Neural crest cell (in vitro differentiated cells): ENCODE measurements at regions not wholly inside any gene's neighbourhood (a gene's known extent, or its start where the extent isn't known, plus 50 kb on each side); places are given as distances from the start of the nearest gene placed in this dataset.

ENCODE experiments used
- DNase-seq: peaks from one replicate; pipeline ENCODE4 v3.0.0; 2021; ENCODE audit warnings: low read depth, mixed read lengths, low spot score
- H3K27ac Mint-ChIP-seq: one replicate; pipeline ENCODE4 v1.8.0; 2021; ENCODE audit warnings: mild to moderate bottlenecking, mixed read lengths; ENCODE audit not compliant: unreplicated experiment
- H3K27me3 Mint-ChIP-seq: 2 replicates; pipeline ENCODE4 v1.8.0; 2021; ENCODE audit warnings: low read depth, mild to moderate bottlenecking, mixed read lengths
- H3K36me3 Mint-ChIP-seq: 2 replicates; pipeline ENCODE4 v1.8.0; 2021; ENCODE audit warnings: low read depth, mild to moderate bottlenecking, mixed read lengths
- H3K4me1 Mint-ChIP-seq: 2 replicates; pipeline ENCODE4 v1.8.0; 2021; ENCODE audit warnings: mixed read lengths
- H3K4me3 Mint-ChIP-seq: one replicate; pipeline ENCODE4 v1.8.0; 2021; ENCODE audit warnings: mild to moderate bottlenecking, mixed read lengths
- H3K9me3 Mint-ChIP-seq: 2 replicates; pipeline ENCODE4 v1.8.0; 2021; ENCODE audit warnings: mixed read lengths
- CTCF ChIP-seq: fragments of 200-600 bp; sonication (generic); conservative IDR thresholded peaks from 2 replicates; pipeline ENCODE4 v1.5.0; 2021; ENCODE audit warnings: antibody characterized with exemption, mild to moderate bottlenecking

- Mint-ChIP-seq H3K27me3 (no peaks in the 10 kb centered on the region), H3K27ac (no peak overlapping the region), H3K9me3 (no peaks in the 10 kb centered on the region), H3K4me3 (no peak overlapping the region), H3K36me3 (no peaks in the 10 kb centered on the region), H3K4me1 (no peaks in the 10 kb centered on the region)
- TF ChIP-seq CTCF = no peak
- no peak for DNase-seq
Measured at GRCh38 chr17:71983828-71984227, 137.0 kb upstream of the SOX9 start.

GRCh38 chr17:71985111-71986039 is 135.4 kb upstream of the SOX9 start:
- no peaks in the 10 kb centered on the region for H3K9me3 Mint-ChIP-seq
- H3K4me3 Mint-ChIP-seq = no peak overlapping the region
- no peaks in the 10 kb centered on the region for H3K27me3 Mint-ChIP-seq
- peak overlapping the region; percentile 63 for H3K27ac Mint-ChIP-seq
- TF ChIP-seq CTCF = no peak
- no peak for DNase-seq
- no peaks in the 10 kb centered on the region for H3K4me1 Mint-ChIP-seq
- no peaks in the 10 kb centered on the region for H3K36me3 Mint-ChIP-seq

- no peak for TF ChIP-seq CTCF
- DNase-seq = no peak
- H3K27ac Mint-ChIP-seq = no peak overlapping the region
- no peaks in the 10 kb centered on the region for H3K27me3 Mint-ChIP-seq
- H3K4me3 Mint-ChIP-seq = no peak overlapping the region
- H3K9me3 Mint-ChIP-seq = no peaks in the 10 kb centered on the region
- no peaks in the 10 kb centered on the region for H3K4me1 Mint-ChIP-seq
- H3K36me3 Mint-ChIP-seq = no peaks in the 10 kb centered on the region
Measured at GRCh38 chr17:71986886-71987285, 133.9 kb upstream of the SOX9 start.

- no peak for TF ChIP-seq CTCF
- Mint-ChIP-seq H3K9me3 (no peaks in the 10 kb centered on the region), H3K4me3 (no peak overlapping the region), H3K27me3 (no peaks in the 10 kb centered on the region), H3K4me1 (no peaks in the 10 kb centered on the region), H3K27ac (no peak overlapping the region), H3K36me3 (no peaks in the 10 kb centered on the region)
- no peak for DNase-seq
Measured at GRCh38 chr17:71987634-71988033, 133.2 kb upstream of the SOX9 start.

GRCh38 chr17:71989117-71989516 is 131.7 kb upstream of the SOX9 start:
- Mint-ChIP-seq H3K27ac (no peak overlapping the region), H3K4me3 (no peak overlapping the region), H3K27me3 (no peaks in the 10 kb centered on the region), H3K4me1 (no peaks in the 10 kb centered on the region), H3K9me3 (no peaks in the 10 kb centered on the region), H3K36me3 (no peaks in the 10 kb centered on the region)
- TF ChIP-seq CTCF = no peak
- no peak for DNase-seq
